ENCODE measurements at regions not wholly inside any gene's neighbourhood (a gene's known extent, or its start where the extent isn't known, plus 50 kb on each side); places are given as distances from the start of the nearest gene placed in this dataset.

GRCh38 chr14:71185637-71186036 lies 278.4 kb downstream of the PCNX1 start:
- TF ChIP-seq, protein P1, sequence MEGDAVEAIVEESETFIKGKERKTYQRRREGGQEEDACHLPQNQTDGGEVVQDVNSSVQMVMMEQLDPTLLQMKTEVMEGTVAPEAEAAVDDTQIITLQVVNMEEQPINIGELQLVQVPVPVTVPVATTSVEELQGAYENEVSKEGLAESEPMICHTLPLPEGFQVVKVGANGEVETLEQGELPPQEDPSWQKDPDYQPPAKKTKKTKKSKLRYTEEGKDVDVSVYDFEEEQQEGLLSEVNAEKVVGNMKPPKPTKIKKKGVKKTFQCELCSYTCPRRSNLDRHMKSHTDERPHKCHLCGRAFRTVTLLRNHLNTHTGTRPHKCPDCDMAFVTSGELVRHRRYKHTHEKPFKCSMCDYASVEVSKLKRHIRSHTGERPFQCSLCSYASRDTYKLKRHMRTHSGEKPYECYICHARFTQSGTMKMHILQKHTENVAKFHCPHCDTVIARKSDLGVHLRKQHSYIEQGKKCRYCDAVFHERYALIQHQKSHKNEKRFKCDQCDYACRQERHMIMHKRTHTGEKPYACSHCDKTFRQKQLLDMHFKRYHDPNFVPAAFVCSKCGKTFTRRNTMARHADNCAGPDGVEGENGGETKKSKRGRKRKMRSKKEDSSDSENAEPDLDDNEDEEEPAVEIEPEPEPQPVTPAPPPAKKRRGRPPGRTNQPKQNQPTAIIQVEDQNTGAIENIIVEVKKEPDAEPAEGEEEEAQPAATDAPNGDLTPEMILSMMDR (conservative IDR thresholded peaks at IDR 0.05; ENCODE audit: low read depth, low read length): no peak
- TF ChIP-seq EZH2 (IDR thresholded peaks at IDR 0.05; ENCODE audit: low read length, unreplicated experiment): no peak
- TF ChIP-seq EZH2phosphoT487 (IDR thresholded peaks at IDR 0.05; ENCODE audit: borderline replicate concordance, low read length): no peak
